ENCODE measurements at regions not wholly inside any gene's neighbourhood (a gene's known extent, or its start where the extent isn't known, plus 50 kb on each side); places are given as distances from the start of the nearest gene placed in this dataset.

DNA sequence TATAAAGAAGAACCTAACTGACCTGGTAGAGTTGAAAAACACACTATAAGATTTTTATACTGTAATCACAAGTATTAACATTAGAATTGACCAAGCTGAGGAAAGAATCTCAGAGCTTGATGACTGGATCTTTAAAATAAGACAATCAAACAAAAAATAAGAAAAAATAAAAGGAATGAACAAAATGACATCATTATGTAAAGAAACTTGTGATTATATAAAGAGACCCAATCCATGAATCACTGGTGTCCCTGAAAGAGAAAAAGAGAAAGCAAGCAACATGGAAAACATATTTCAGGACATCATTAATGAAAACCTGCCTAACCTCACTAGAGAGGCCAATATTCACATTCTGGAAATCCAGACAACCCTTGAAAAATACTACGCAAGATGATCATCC, 822.5 kb upstream of the SLITRK5 start:
- no peak for DNase-seq
- Histone ChIP-seq H3K4me2 (ENCODE audit: low read depth, low read length) (no peak overlapping the region), H3K9me2 (replicated peaks; ENCODE audit: insufficient read depth, low read length) (no peaks in the 10 kb centered on the region), H3K9me3 (replicated peaks; ENCODE audit: insufficient read depth, low read length) (no peaks in the 10 kb centered on the region), H3K9ac (ENCODE audit: low read length) (no peak overlapping the region), H3F3A (ENCODE audit: insufficient read depth, low read length) (no peaks in the 10 kb centered on the region), H4K20me1 (ENCODE audit: insufficient read depth, low read length) (no peaks in the 10 kb centered on the region), H3K4me1 (ENCODE audit: low read length) (no peaks in the 10 kb centered on the region), H3K79me2 (ENCODE audit: low read length) (no peaks in the 10 kb centered on the region), H2AFZ (ENCODE audit: low read length) (no peak overlapping the region), H3K4me3 (ENCODE audit: low read length) (no peak overlapping the region), H3K27me3 (replicated peaks; ENCODE audit: insufficient read depth, low read length) (no peaks in the 10 kb centered on the region), H3K36me3 (replicated peaks; ENCODE audit: insufficient read depth, low read length) (no peaks in the 10 kb centered on the region), H3K27ac (ENCODE audit: low read length) (no peak overlapping the region)
- TF ChIP-seq, protein P1, sequence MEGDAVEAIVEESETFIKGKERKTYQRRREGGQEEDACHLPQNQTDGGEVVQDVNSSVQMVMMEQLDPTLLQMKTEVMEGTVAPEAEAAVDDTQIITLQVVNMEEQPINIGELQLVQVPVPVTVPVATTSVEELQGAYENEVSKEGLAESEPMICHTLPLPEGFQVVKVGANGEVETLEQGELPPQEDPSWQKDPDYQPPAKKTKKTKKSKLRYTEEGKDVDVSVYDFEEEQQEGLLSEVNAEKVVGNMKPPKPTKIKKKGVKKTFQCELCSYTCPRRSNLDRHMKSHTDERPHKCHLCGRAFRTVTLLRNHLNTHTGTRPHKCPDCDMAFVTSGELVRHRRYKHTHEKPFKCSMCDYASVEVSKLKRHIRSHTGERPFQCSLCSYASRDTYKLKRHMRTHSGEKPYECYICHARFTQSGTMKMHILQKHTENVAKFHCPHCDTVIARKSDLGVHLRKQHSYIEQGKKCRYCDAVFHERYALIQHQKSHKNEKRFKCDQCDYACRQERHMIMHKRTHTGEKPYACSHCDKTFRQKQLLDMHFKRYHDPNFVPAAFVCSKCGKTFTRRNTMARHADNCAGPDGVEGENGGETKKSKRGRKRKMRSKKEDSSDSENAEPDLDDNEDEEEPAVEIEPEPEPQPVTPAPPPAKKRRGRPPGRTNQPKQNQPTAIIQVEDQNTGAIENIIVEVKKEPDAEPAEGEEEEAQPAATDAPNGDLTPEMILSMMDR (IDR thresholded peaks at IDR 0.05; ENCODE audit: low read length) = no peak
- TF ChIP-seq EZH2phosphoT487 (IDR thresholded peaks at IDR 0.05; ENCODE audit: low read length) (no peak), EZH2 (optimal IDR thresholded peaks at IDR 0.05; ENCODE audit: low read depth, low read length) (no peak)

DNA sequence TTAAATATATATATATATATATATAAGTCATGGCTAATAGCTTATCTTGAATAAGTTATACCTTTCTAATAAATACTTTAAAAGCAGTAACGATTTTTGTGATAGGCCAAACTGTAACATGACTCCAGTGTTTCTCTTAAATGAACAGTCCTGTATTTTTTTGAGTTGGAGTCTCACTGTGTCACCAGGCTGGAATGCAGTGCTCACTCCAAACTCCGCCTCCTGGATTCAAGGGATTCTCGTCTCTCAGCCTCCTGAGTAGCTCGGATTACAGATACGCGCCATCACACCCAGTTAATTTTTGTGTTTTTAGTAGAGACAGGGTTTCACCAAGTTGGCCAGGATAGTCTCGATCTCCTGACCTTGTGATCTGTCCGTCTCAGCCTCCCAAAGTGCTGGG, 814.2 kb upstream of the SLITRK5 start:
- no peaks in the 10 kb centered on the region for H3K9me3 ChIP-seq (replicated peaks; ENCODE audit: insufficient read depth, low read length)
- no peaks in the 10 kb centered on the region for H3K4me1 ChIP-seq (ENCODE audit: low read length)
- H3K27me3 ChIP-seq (replicated peaks; ENCODE audit: insufficient read depth, low read length) = no peaks in the 10 kb centered on the region
- no peak overlapping the region for H3K4me2 ChIP-seq (ENCODE audit: low read depth, low read length)
- TF ChIP-seq, protein P1 (IDR thresholded peaks at IDR 0.05; ENCODE audit: low read length) = no peak
- no peak for TF ChIP-seq EZH2 (optimal IDR thresholded peaks at IDR 0.05; ENCODE audit: low read depth, low read length)
- DNase-seq = no peak
- H4K20me1 ChIP-seq (ENCODE audit: insufficient read depth, low read length) = no peaks in the 10 kb centered on the region
- no peaks in the 10 kb centered on the region for H3K36me3 ChIP-seq (replicated peaks; ENCODE audit: insufficient read depth, low read length)
- H3K9ac ChIP-seq (ENCODE audit: low read length) = no peak overlapping the region
- H2AFZ ChIP-seq (ENCODE audit: low read length) = no peak overlapping the region
- H3K4me3 ChIP-seq (ENCODE audit: low read length) = no peak overlapping the region
- no peaks in the 10 kb centered on the region for H3F3A ChIP-seq (ENCODE audit: insufficient read depth, low read length)
- H3K9me2 ChIP-seq (replicated peaks; ENCODE audit: insufficient read depth, low read length) = no peaks in the 10 kb centered on the region
- H3K79me2 ChIP-seq (ENCODE audit: low read length) = no peaks in the 10 kb centered on the region
- H3K27ac ChIP-seq (ENCODE audit: low read length) = no peak overlapping the region

DNA sequence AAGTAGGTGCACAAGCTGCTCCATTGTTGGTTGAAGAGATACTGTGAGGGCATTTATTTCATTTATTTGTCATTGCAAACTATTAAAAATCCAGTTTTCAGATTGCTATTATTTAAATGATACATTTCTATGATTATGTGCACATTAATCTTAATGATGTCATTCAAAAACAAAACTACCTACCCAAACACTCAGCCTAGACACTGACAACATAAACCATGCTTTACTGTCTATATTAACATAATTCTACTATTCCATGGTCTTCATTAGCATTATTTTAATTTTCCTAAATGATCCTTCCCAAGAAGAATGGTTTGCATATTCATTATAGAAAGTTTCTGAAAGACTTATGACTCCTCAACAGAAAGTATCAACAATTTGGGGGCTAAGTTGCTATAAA, 813.0 kb upstream of the SLITRK5 start:
- no peaks in the 10 kb centered on the region for H3K27me3 ChIP-seq (replicated peaks; ENCODE audit: insufficient read depth, low read length)
- H3K36me3 ChIP-seq (replicated peaks; ENCODE audit: insufficient read depth, low read length) = no peaks in the 10 kb centered on the region
- no peaks in the 10 kb centered on the region for H3K9me3 ChIP-seq (replicated peaks; ENCODE audit: insufficient read depth, low read length)
- H3K4me1 ChIP-seq (ENCODE audit: low read length) = no peaks in the 10 kb centered on the region
- H3K4me2 ChIP-seq (ENCODE audit: low read depth, low read length) = no peak overlapping the region
- no peaks in the 10 kb centered on the region for H3K79me2 ChIP-seq (ENCODE audit: low read length)
- H3K9ac ChIP-seq (ENCODE audit: low read length) = no peak overlapping the region
- H3K27ac ChIP-seq (ENCODE audit: low read length) = no peak overlapping the region
- H2AFZ ChIP-seq (ENCODE audit: low read length) = no peak overlapping the region
- H3K9me2 ChIP-seq (replicated peaks; ENCODE audit: insufficient read depth, low read length) = no peaks in the 10 kb centered on the region
- no peak for DNase-seq
- H4K20me1 ChIP-seq (ENCODE audit: insufficient read depth, low read length) = no peaks in the 10 kb centered on the region
- no peak overlapping the region for H3K4me3 ChIP-seq (ENCODE audit: low read length)
- no peak for TF ChIP-seq EZH2 (optimal IDR thresholded peaks at IDR 0.05; ENCODE audit: low read depth, low read length)
- no peak for TF ChIP-seq EZH2phosphoT487 (IDR thresholded peaks at IDR 0.05; ENCODE audit: low read length)
- TF ChIP-seq, protein P1 (IDR thresholded peaks at IDR 0.05; ENCODE audit: low read length) = no peak
- H3F3A ChIP-seq (ENCODE audit: insufficient read depth, low read length) = no peaks in the 10 kb centered on the region

All from MM.1S (cell line).